Esophagus squamous epithelium (tissue), 5 donors: ENCODE measurements at regions not wholly inside any gene's neighbourhood (a gene's known extent, or its start where the extent isn't known, plus 50 kb on each side); places are given as distances from the start of the nearest gene placed in this dataset.

Source experiments
- DNase-seq: peaks from one replicate; lab custom pipeline; 2025; lab: John Stamatoyannopoulos, UW
- H3K27ac ChIP-seq, 4 donors: fragments of 200-600 bp; sonication (generic); one replicate each; pipeline ENCODE4 v1.5.1; 2016 to 2019; ENCODE audit warnings: mild to moderate bottlenecking in 1 of 4
- H3K27me3 ChIP-seq, 4 donors: fragments of 200-600 bp; sonication (generic); 1 replicate in 3 of 4; 2 replicates in 1 of 4; pipeline versions ENCODE4 v1.5.1 to v1.6.0; 2017 to 2021; ENCODE audit warnings: antibody characterized with exemption in 1 of 4
- H3K36me3 ChIP-seq, 3 donors: fragments of 200-600 bp; sonication (generic); one replicate each; pipeline ENCODE4 v1.5.1; 2016 to 2019
- H3K4me1 ChIP-seq, 3 donors: fragments of 200-600 bp; sonication (generic); one replicate each; pipeline ENCODE4 v1.5.1; 2017 to 2019
- H3K4me3 ChIP-seq, 4 donors: fragments of 200-600 bp; sonication (generic); 1 replicate in 3 of 4; 2 replicates in 1 of 4; pipeline ENCODE4 v1.5.1; 2016 to 2019; ENCODE audit warnings: mild to moderate bottlenecking in 2 of 4, moderate library complexity in 1 of 4
- H3K9me3 ChIP-seq, 3 donors: fragments of 200-600 bp; sonication (generic); one replicate each; pipeline ENCODE4 v1.5.1; 2016 to 2019
- POLR2A ChIP-seq, 4 donors: fragments of 450-650 bp; IDR thresholded peaks; one replicate each; pipeline ENCODE4 v1.6.1; 2017; ENCODE audit warnings: antibody characterized with exemption in 4 of 4, mild to moderate bottlenecking in 4 of 4, moderate library complexity in 3 of 4
- WGBS, 2 donors: methylation state at CpG; one replicate each; pipeline ENCODE4 v1.1.5; 2018; 5-methylcytosine and 5-hydroxymethylcytosine counted together
- intact Hi-C: fragments of 100-400 bp; cut with DNase I; formaldehyde crosslinking; loops from one replicate; pipeline ENCODE4 v1.15.0; 2022
- TF ChIP-seq, protein P1 (sequence below), 6 experiments: fragments of 450-650 bp in 4 of 6; fragments of 200-600 bp in 2 of 6; sonication (generic) in 2 of 6; IDR thresholded peaks; one replicate each; pipeline ENCODE4 v1.5.1; 2016 to 2019; ENCODE audit warnings: antibody characterized with exemption in 6 of 6, mild to moderate bottlenecking in 4 of 6, moderate library complexity in 4 of 6
- donor health status: DM: yes; HTN: yes; CAD: no.

DNA sequence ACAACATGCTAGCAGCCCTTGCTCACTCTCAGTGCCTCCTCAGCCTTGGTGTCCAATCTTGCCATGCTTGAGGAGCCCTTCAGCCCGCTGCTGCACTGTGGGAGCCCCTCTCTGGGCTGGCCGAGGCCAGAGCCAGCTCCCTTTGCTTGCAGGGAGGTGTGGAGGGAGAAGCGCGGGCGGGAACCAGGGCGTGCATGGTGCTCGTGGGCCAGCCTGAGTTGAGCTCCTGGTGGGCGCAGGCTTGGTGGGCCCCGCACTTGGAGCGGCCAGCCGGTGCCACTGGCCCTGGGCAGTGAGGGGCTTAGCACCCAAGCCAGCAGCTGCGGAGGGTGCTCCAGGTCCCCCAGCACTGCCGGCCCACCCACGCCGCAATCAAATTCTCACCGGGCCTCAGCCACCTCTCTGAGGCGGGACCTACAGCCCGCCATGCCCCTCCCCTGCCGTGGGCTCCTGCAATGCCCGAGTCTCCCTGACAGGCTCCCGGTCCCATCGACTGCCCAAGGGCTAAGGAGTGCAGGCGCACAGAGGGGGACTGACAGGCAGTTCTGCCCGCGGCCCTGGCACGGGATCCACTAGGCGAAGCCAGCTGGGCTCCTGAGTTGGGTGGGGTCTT is 333.5 kb downstream of the KCNN2 start:
- Histone ChIP-seq H3K27me3 (no peaks in the 10 kb centered on the region), H3K4me3 (no peak overlapping the region), H3K36me3 (no peaks in the 10 kb centered on the region), H3K27ac (no peak overlapping the region), H3K9me3 (peaks cover 0 to 7% (median 0%) of the 10 kb centered on the region in 3 donors), H3K4me1 (no peaks in the 10 kb centered on the region)
- intact Hi-C loops, result no loop called here
- 70 to 74% methylated on average over 5 to 8 of the region's 27 CpGs for WGBS, 2 donors
- TF ChIP-seq POLR2A (IDR thresholded peaks at IDR 0.05), result no peak
- TF ChIP-seq, protein P1, sequence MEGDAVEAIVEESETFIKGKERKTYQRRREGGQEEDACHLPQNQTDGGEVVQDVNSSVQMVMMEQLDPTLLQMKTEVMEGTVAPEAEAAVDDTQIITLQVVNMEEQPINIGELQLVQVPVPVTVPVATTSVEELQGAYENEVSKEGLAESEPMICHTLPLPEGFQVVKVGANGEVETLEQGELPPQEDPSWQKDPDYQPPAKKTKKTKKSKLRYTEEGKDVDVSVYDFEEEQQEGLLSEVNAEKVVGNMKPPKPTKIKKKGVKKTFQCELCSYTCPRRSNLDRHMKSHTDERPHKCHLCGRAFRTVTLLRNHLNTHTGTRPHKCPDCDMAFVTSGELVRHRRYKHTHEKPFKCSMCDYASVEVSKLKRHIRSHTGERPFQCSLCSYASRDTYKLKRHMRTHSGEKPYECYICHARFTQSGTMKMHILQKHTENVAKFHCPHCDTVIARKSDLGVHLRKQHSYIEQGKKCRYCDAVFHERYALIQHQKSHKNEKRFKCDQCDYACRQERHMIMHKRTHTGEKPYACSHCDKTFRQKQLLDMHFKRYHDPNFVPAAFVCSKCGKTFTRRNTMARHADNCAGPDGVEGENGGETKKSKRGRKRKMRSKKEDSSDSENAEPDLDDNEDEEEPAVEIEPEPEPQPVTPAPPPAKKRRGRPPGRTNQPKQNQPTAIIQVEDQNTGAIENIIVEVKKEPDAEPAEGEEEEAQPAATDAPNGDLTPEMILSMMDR (IDR thresholded peaks at IDR 0.05), result no peak
- no peak for DNase-seq

DNA sequence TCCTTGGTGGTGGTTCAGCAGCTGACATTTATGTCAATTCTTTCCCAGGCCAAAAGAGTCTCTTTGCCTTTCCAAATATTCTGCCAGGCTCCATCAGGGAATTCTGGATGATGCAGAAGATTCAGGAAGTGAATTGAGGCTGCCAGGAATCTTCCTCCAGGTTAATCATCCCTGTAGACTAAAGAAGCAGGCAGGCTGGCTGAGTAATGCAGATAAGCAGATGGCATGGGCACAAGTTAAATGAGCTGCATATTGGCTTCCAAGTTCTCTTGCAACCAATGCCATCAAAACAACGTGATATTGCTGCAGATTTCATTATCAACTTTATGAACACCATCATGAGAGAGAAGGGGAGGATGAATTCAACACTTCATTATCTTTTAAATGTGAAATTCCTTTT is 324.5 kb downstream of the KCNN2 start:
- 32 to 65% methylated on average over 1 of the region's 1 CpG for WGBS, 2 donors

DNA sequence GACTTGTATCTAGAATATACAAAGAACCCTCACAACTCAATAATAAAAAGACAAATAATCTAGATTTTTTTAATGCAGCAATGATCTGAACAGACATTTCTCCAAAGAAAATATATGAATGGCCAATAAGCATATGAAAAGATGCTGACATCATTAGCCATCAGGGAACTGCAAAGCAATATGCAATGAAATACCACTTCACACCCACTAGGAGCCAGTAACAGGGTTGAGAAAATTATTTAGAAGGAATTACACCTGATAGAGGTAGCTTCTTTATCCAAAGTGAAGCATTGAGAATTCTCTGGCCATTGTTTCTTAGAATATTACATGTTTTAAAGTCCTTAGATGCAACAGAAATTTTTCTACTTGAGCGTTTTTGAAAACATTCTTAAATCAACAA is 316.9 kb downstream of the KCNN2 start:
- 52 to 61% methylated on average over 1 of the region's 1 CpG for WGBS, 2 donors
- TF ChIP-seq POLR2A (IDR thresholded peaks at IDR 0.05), result no peak
- TF ChIP-seq, protein P1 (IDR thresholded peaks at IDR 0.05), result no peak
- intact Hi-C loops, result no loop called here

More for the DNA sequence above, 324.5 kb downstream of the KCNN2 start:
- Histone ChIP-seq H3K9me3 (no peaks in the 10 kb centered on the region), H3K36me3 (no peaks in the 10 kb centered on the region), H3K4me3 (no peak overlapping the region), H3K27me3 (no peaks in the 10 kb centered on the region), H3K4me1 (no peaks in the 10 kb centered on the region), H3K27ac (no peak overlapping the region)
- intact Hi-C loops, result no loop called here
- no peak for DNase-seq
- TF ChIP-seq, protein P1 (IDR thresholded peaks at IDR 0.05), result no peak
- TF ChIP-seq POLR2A (IDR thresholded peaks at IDR 0.05), result no peak

DNA sequence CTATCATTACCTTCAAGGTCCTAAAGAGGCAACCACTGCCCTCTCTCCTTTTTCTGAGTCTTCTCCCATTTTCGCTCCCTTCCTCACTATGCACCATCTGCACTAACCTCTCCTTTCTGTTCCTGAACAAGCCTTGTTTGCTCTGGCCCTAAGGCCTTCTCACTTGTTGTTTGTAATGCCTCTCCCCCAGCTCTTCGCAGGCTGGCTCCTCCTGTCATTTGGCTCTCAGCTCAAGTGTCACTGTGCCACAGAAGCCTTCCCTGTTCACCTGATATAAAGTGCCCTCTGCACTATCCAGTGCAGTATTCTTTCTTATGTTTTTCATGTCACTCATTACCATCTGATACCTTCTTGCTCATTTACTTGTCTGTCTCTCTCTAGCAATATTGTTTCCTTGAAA is 303.7 kb downstream of the KCNN2 start:
- Histone ChIP-seq H3K36me3 (no peaks in the 10 kb centered on the region), H3K9me3 (no peaks in the 10 kb centered on the region), H3K27ac (no peak overlapping the region), H3K4me1 (no peaks in the 10 kb centered on the region), H3K4me3 (no peak overlapping the region), H3K27me3 (no peaks in the 10 kb centered on the region)
- intact Hi-C loops, result no loop called here
- TF ChIP-seq POLR2A (IDR thresholded peaks at IDR 0.05), result no peak
- TF ChIP-seq, protein P1 (IDR thresholded peaks at IDR 0.05), result no peak
- 30 to 75% methylated on average over 2 of the region's 2 CpGs for WGBS, 2 donors
- no peak for DNase-seq

More for the DNA sequence above, 316.9 kb downstream of the KCNN2 start:
- no peaks in the 10 kb centered on the region for H3K36me3 ChIP-seq
- no peaks in the 10 kb centered on the region for H3K9me3 ChIP-seq
- H3K4me3 ChIP-seq, result no peak overlapping the region
- H3K27ac ChIP-seq, result no peak overlapping the region
- H3K27me3 ChIP-seq, result no peaks in the 10 kb centered on the region
- DNase-seq, result no peak
- H3K4me1 ChIP-seq, result no peaks in the 10 kb centered on the region

DNA sequence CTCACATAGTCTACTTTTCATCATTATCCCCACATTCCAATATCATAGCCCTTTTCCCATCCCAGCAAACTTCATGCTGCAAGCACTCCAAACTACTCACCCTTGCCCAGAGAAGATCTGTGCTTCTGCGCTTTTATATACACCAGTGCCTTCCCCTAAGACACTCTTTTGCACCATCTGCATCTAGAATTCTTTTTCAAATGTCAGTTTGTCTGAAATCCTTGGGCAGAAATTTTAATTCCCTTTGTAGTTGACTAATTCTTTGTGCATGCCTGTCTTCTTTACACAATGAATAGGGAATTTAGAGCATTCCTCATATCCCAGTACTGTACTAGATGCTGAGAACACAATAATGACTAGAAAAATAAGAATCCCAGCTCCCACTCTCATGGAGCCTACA is 298.9 kb downstream of the KCNN2 start:
- Histone ChIP-seq H3K27ac (no peak overlapping the region), H3K27me3 (no peaks in the 10 kb centered on the region), H3K4me1 (no peaks in the 10 kb centered on the region), H3K4me3 (no peak overlapping the region), H3K9me3 (no peaks in the 10 kb centered on the region), H3K36me3 (no peaks in the 10 kb centered on the region)
- no peak for DNase-seq
- intact Hi-C loops, result no loop called here
- 85 to 94% methylated on average over 1 of the region's 1 CpG for WGBS, 2 donors
- no peak for TF ChIP-seq POLR2A (IDR thresholded peaks at IDR 0.05)
- TF ChIP-seq, protein P1 (IDR thresholded peaks at IDR 0.05), result no peak
